GM12878 (cell line): ENCODE measurements at regions not wholly inside any gene's neighbourhood (a gene's known extent, or its start where the extent isn't known, plus 50 kb on each side); places are given as distances from the start of the nearest gene placed in this dataset.

Source experiments
- ATAC-seq: fragments of 200-7000 bp; cut with Tn5 transposase; 3 replicates; pipeline ENCODE4 v1.9.1; 2020; ENCODE audit warnings: mild to moderate bottlenecking, moderate library complexity
- BruUV-seq: library from RNA; stranded (reverse); fragments of 400-500 nt; replicated peaks from 2 replicates; lab custom pipeline; 2021; lab: Mats Ljungman, UMichigan
- CTCF ChIA-PET: fragments of 300-600 bp; sonication (Branson Sonifier 250); formaldehyde crosslinking; extraction: SDS; loops from one replicate; lab custom pipeline; 2021; ENCODE audit warnings: inconsistent platforms; lab: Yijun Ruan, JAX
- POLR2A ChIA-PET: fragments of 350-600 bp; formaldehyde crosslinking; extraction: SDS; loops from one replicate; lab custom pipeline; 2021; ENCODE audit warnings: inconsistent platforms; lab: Charles Lee
- RAD21 ChIA-PET: fragments of 300-600 bp; sonication (Branson Sonifier 250); formaldehyde crosslinking; loops from one replicate; lab custom pipeline; 2023; ENCODE audit warnings: antibody characterized with exemption; ENCODE audit not compliant: unreplicated experiment; lab: Charles Lee
- SMC1A ChIA-PET: fragments of 300-600 bp; sonication (Branson Sonifier 250); formaldehyde crosslinking; loops from one replicate; lab custom pipeline; 2023; ENCODE audit not compliant: unreplicated experiment, uncharacterized antibody; lab: Charles Lee
- DNase-seq: peaks from one replicate; pipeline ENCODE4 v3.0.0-alpha.2; 2011; ENCODE audit warnings: low read depth, low spot score
- FAIRE-seq: peaks from 3 replicates; lab custom pipeline; 2011; peaks lifted over from hg19 to GRCh38; lab: Jason Lieb, UNC
- H2AFZ ChIP-seq: 2 replicates; pipeline ENCODE4 v1.6.0; 2011; ENCODE audit warnings: low read depth, low read length, control low read depth; ENCODE audit not compliant: control insufficient read depth
- H3K27ac ChIP-seq: 2 replicates; pipeline ENCODE4 v1.5.1; 2011; ENCODE audit warnings: control low read depth; ENCODE audit not compliant: control insufficient read depth, insufficient read depth
- H3K27me3 ChIP-seq, 2 experiments: replicated peaks in 1 of 2; 2 replicates each; pipeline versions ENCODE4 v1.6.0 to v1.6.1; 2011; ENCODE audit warnings: low read length in 1 of 2; ENCODE audit not compliant: control insufficient read depth in 2 of 2, insufficient read depth in 2 of 2
- H3K36me3 ChIP-seq, 2 experiments: 2 replicates each; pipeline ENCODE4 v1.5.1; 2011; ENCODE audit warnings: low read length in 1 of 2; ENCODE audit not compliant: control insufficient read depth in 2 of 2, insufficient read depth in 2 of 2
- H3K4me1 ChIP-seq: 2 replicates; pipeline ENCODE4 v1.6.1; 2011; ENCODE audit warnings: mild to moderate bottlenecking, low read length, moderate library complexity, mixed read lengths; ENCODE audit not compliant: control insufficient read depth, insufficient read depth
- H3K4me2 ChIP-seq: 2 replicates; pipeline ENCODE4 v1.6.0; 2011; ENCODE audit warnings: control low read depth; ENCODE audit not compliant: control insufficient read depth, insufficient read depth
- H3K4me3 ChIP-seq: fragments of 200-600 bp; sonication (generic); 2 replicates; pipeline ENCODE4 v1.5.1; 2016
- H3K79me2 ChIP-seq: 2 replicates; pipeline ENCODE4 v1.6.0; 2011; ENCODE audit warnings: low read length; ENCODE audit not compliant: control insufficient read depth, insufficient read depth
- H3K9ac ChIP-seq: 2 replicates; pipeline ENCODE4 v1.8.0; 2011; ENCODE audit warnings: low read length, control low read depth, mixed read lengths; ENCODE audit not compliant: control insufficient read depth, insufficient read depth
- H3K9me3 ChIP-seq: replicated peaks from 3 replicates; pipeline ENCODE4 v1.5.1; 2011; ENCODE audit warnings: mild to moderate bottlenecking, low read length; ENCODE audit not compliant: control insufficient read depth, insufficient read depth
- H4K20me1 ChIP-seq: 2 replicates; pipeline ENCODE4 v1.6.0; 2011; ENCODE audit not compliant: control insufficient read depth, insufficient read depth
- BMI1 ChIP-seq: fragments of 450-650 bp; IDR thresholded peaks from 2 replicates; pipeline ENCODE4 v1.6.1; 2016; ENCODE audit warnings: mild to moderate bottlenecking, moderate library complexity, borderline replicate concordance
- CEBPB ChIP-seq, 2 experiments: fragments of 150-350 bp in 1 of 2; IDR thresholded peaks; 2 replicates each; pipeline ENCODE4 v1.6.1; 2012 to 2014; ENCODE audit warnings: low read depth in 2 of 2, low read length in 2 of 2, borderline replicate concordance in 1 of 2, inconsistent platforms in 1 of 2
- E2F8 ChIP-seq: fragments of 450-650 bp; IDR thresholded peaks from 2 replicates; pipeline ENCODE4 v1.6.1; 2018; ENCODE audit warnings: mild to moderate bottlenecking, low read depth, moderate library complexity; ENCODE audit not compliant: partially characterized antibody
- EGR1 ChIP-seq, 2 experiments: IDR thresholded peaks; 1 replicate in 1 of 2; 2 replicates in 1 of 2; pipeline ENCODE4 v1.6.1; 2011 to 2012; ENCODE audit warnings: low read depth in 2 of 2, low read length in 2 of 2, borderline replicate concordance in 1 of 2, mild to moderate bottlenecking in 1 of 2, moderate library complexity in 1 of 2
- IKZF2 ChIP-seq, 2 experiments: fragments of 450-650 bp; IDR thresholded peaks; 2 replicates each; pipeline ENCODE4 v1.6.1; 2017; ENCODE audit warnings: mild to moderate bottlenecking in 2 of 2, moderate library complexity in 2 of 2
- MYB ChIP-seq: fragments of 150-350 bp; IDR thresholded peaks from 2 replicates; pipeline ENCODE4 v1.6.1; 2014; ENCODE audit warnings: mild to moderate bottlenecking, low read depth, low read length, borderline replicate concordance
- NFXL1 ChIP-seq: fragments of 450-650 bp; IDR thresholded peaks from 2 replicates; pipeline ENCODE4 v1.6.1; 2017; ENCODE audit warnings: antibody characterized with exemption, mild to moderate bottlenecking, borderline replicate concordance
- PAX5 ChIP-seq: IDR thresholded peaks from 2 replicates; pipeline ENCODE4 v1.6.1; 2011; ENCODE audit warnings: low read depth, low read length, borderline replicate concordance
- RAD21 ChIP-seq: IDR thresholded peaks from 2 replicates; pipeline ENCODE4 v1.6.1; 2011; ENCODE audit warnings: mild to moderate bottlenecking, low read depth, low read length, moderate library complexity; ENCODE audit not compliant: insufficient read depth
- RBBP5 ChIP-seq: fragments of 200-600 bp; sonication (generic); conservative IDR thresholded peaks from 2 replicates; pipeline ENCODE4 v1.6.1; 2016
- RCOR1 ChIP-seq: conservative IDR thresholded peaks from 2 replicates; pipeline ENCODE4 v1.6.1; 2012; ENCODE audit warnings: low read depth, low read length, improper control_type of control experiment
- SUPT20H ChIP-seq: IDR thresholded peaks from 2 replicates; pipeline ENCODE4 v1.6.1; 2011; ENCODE audit warnings: low read depth, mild to moderate bottlenecking, low read length, moderate library complexity, borderline replicate concordance; ENCODE audit not compliant: control insufficient read depth
- WRNIP1 ChIP-seq: IDR thresholded peaks from 2 replicates; pipeline ENCODE4 v1.6.1; 2011; ENCODE audit warnings: low read depth, low read length, improper control_type of control experiment, borderline replicate concordance
- ZNF384 ChIP-seq: IDR thresholded peaks from 2 replicates; pipeline ENCODE4 v1.6.1; 2012; ENCODE audit warnings: low read depth, mild to moderate bottlenecking, low read length, improper control_type of control experiment, borderline replicate concordance
- ZNF687 ChIP-seq: fragments of 450-650 bp; IDR thresholded peaks from 2 replicates; pipeline ENCODE4 v1.6.1; 2017; ENCODE audit warnings: mild to moderate bottlenecking, moderate library complexity
- ZZZ3 ChIP-seq: IDR thresholded peaks from 2 replicates; pipeline ENCODE4 v1.6.1; 2011; ENCODE audit warnings: low read depth; ENCODE audit not compliant: control insufficient read depth, insufficient read length
- WGBS: methylation state at CpG from one replicate; pipeline ENCODE4 v1.1.6; 2016; ENCODE audit warnings: low lambda C conversion rate; ENCODE audit not compliant: insufficient replicate concordance, insufficient coverage; ENCODE audit errors: missing lambda C conversion rate; 5-methylcytosine and 5-hydroxymethylcytosine counted together
- in situ Hi-C: fragments of 300-500 bp; cut with MboI; formaldehyde crosslinking; loops from 9 replicates; pipeline ENCODE4 v1.14.3; 2018; ENCODE audit warnings: mixed read lengths
- intact Hi-C: fragments of 100-400 bp; cut with micrococcal nuclease; formaldehyde crosslinking; loops from one replicate; pipeline ENCODE4 v1.14.2; 2022; ENCODE audit not compliant: unreplicated experiment

GRCh38 chr14:55973285-55973800 lies 144.9 kb upstream of the PELI2 start:
- Histone ChIP-seq H2AFZ (no peak overlapping the region), H3K9ac (no peak overlapping the region), H3K4me1 (no peaks in the 10 kb centered on the region), H3K27me3 (no peaks in the 10 kb centered on the region), H4K20me1 (no peaks in the 10 kb centered on the region), H3K4me2 (no peak overlapping the region), H3K9me3 (no peaks in the 10 kb centered on the region), H3K79me2 (no peaks in the 10 kb centered on the region), H3K4me3 (no peak overlapping the region), H3K36me3 (no peaks in the 10 kb centered on the region), H3K27ac (no peak overlapping the region)
- intact Hi-C loops (no loop called here), in situ Hi-C loops (no loop called here)
- ChIA-PET SMC1A (interaction anchor here (0.7 kb wide), 1 partner anchor 234 kb away, joined by 5 read pairs; no protein-coding TSS in a partner anchor), RAD21 (no interaction called here), POLR2A (no interaction called here), CTCF (interaction anchor here (0.6 kb wide), 1 partner anchor 155 kb away, joined by 4 read pairs; no protein-coding TSS in a partner anchor)
- ATAC-seq: no peak
- WGBS: 8% methylated on average over 4 of the region's 4 CpGs
- BruUV-seq: no TSS peak
- FAIRE-seq: no peak
- DNase-seq: no peak
- TF ChIP-seq CEBPB (IDR thresholded peaks at IDR 0.05; ENCODE audit: borderline replicate concordance in 1 of 2, low read depth in 2 of 2, low read length in 2 of 2) (no peak), ZZZ3 (no peak), RBBP5 (no peak), MYB (no peak), PAX5 (no peak), RCOR1 (no peak), WRNIP1 (no peak), IKZF2 (IDR thresholded peaks at IDR 0.05) (no peak), ZNF384 (no peak), SUPT20H (no peak), NFXL1 (no peak), EGR1 (IDR thresholded peaks at IDR 0.05; ENCODE audit: borderline replicate concordance in 1 of 2, low read depth in 2 of 2, low read length in 2 of 2) (no peak), E2F8 (no peak), RAD21 (no peak), BMI1 (no peak), ZNF687 (no peak)
